SU-DHL-6 (cell line): ENCODE measurements at regions not wholly inside any gene's neighbourhood (a gene's known extent, or its start where the extent isn't known, plus 50 kb on each side); places are given as distances from the start of the nearest gene placed in this dataset.

Experiments used
- H2AFZ ChIP-seq: fragments of 200-600 bp; sonication (generic); 2 replicates; pipeline ENCODE4 v1.6.1; 2014; ENCODE audit warnings: low read depth, mild to moderate bottlenecking, moderate library complexity, mixed read lengths, antibody characterized with exemption, low read length; ENCODE audit not compliant: severe bottlenecking
- H3F3A ChIP-seq: fragments of 200-600 bp; shearing (Covaris generic); 2 replicates; pipeline ENCODE4 v1.6.0; 2016; ENCODE audit warnings: antibody characterized with exemption, mild to moderate bottlenecking; ENCODE audit not compliant: insufficient read depth
- H3K27ac ChIP-seq: fragments of 200-600 bp; sonication (generic); 2 replicates; pipeline ENCODE4 v1.5.1; 2016; ENCODE audit warnings: low read depth, mild to moderate bottlenecking, low read length, moderate library complexity, mixed read lengths
- H3K27me3 ChIP-seq: fragments of 200-600 bp; sonication (generic), shearing (Covaris generic); 2 replicates; pipeline ENCODE4 v1.6.0; 2014; ENCODE audit warnings: mild to moderate bottlenecking, low read length
- H3K36me3 ChIP-seq: fragments of 200-600 bp; sonication (generic); 2 replicates; pipeline ENCODE4 v1.6.1; 2014; ENCODE audit warnings: mild to moderate bottlenecking, low read length, mixed read lengths
- H3K4me2 ChIP-seq: fragments of 300-600, 200-600 bp; shearing (Covaris generic), sonication (generic); 2 replicates; pipeline ENCODE4 v1.6.0; 2014; ENCODE audit warnings: low read length, low read depth, mild to moderate bottlenecking; ENCODE audit not compliant: poor library complexity, severe bottlenecking
- H3K4me3 ChIP-seq: fragments of 200-600 bp; sonication (generic); 2 replicates; pipeline ENCODE4 v1.5.1; 2014; ENCODE audit warnings: antibody characterized with exemption, low read length, mild to moderate bottlenecking, mixed read lengths; ENCODE audit not compliant: insufficient read depth, poor library complexity, severe bottlenecking
- H3K79me2 ChIP-seq: fragments of 200-600 bp; sonication (generic); 2 replicates; pipeline ENCODE4 v1.6.1; 2014; ENCODE audit warnings: mild to moderate bottlenecking, low read length, moderate library complexity; ENCODE audit not compliant: insufficient read depth
- H3K9ac ChIP-seq: fragments of 200-600 bp; sonication (generic); 2 replicates; pipeline ENCODE4 v1.7.0; 2014; ENCODE audit warnings: mild to moderate bottlenecking, low read length
- H3K9me2 ChIP-seq: fragments of 200-600 bp; sonication (generic); replicated peaks from 2 replicates; pipeline ENCODE4 v1.6.1; 2014; ENCODE audit warnings: low read length; ENCODE audit not compliant: insufficient read depth
- H3K9me3 ChIP-seq: fragments of 200-600 bp; sonication (generic); 2 replicates; pipeline ENCODE4 v1.6.1; 2014; ENCODE audit warnings: low read length, mixed read lengths; ENCODE audit not compliant: insufficient read depth
- H4K20me1 ChIP-seq: fragments of 200-600 bp; sonication (generic); 2 replicates; pipeline ENCODE4 v1.6.1; 2014; ENCODE audit warnings: low read depth, mild to moderate bottlenecking, antibody characterized with exemption, low read length, moderate library complexity, mixed read lengths
- EZH2phosphoT487 ChIP-seq: fragments of 200-600 bp; sonication (generic), shearing (Covaris generic); conservative IDR thresholded peaks from 2 replicates; pipeline ENCODE4 v1.6.1; 2018; ENCODE audit warnings: mild to moderate bottlenecking, antibody characterized with exemption, low read length, moderate library complexity, mixed read lengths
- TF ChIP-seq, protein P1 (sequence below): fragments of 200-600 bp; sonication (generic); IDR thresholded peaks from one replicate; pipeline ENCODE4 v1.5.1; 2017; ENCODE audit warnings: antibody characterized with exemption, mild to moderate bottlenecking, low read length, moderate library complexity; ENCODE audit not compliant: insufficient read depth, poor library complexity, severe bottlenecking

DNA sequence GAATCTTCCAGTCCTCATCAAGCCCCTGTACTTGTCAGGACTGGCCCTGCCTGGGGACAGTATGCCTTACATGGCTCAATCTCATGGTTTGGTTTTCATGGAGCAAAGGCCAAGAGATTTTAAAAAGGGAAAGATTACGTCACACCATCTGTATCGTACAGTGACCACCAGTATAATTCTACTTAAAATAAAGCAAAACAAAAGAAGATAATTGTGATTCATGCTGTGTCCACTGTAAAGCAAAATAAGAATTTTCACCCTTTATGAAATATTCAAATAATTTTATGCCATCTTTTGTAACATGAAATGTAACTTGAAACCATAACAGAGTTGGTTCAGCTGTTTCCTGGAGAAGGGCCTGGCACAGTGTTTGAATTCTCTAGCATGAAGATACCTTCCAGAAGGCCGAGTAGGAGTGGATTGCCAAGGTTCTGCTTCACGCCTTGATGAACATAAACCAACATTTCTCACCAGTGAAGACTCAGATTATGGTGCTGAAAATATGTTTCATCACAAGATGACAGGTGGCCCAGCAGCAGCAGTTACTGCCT, 486.5 kb downstream of the RFPL4B start:
- Histone ChIP-seq H3K9me3 (no peaks in the 10 kb centered on the region), H3K4me2 (no peak overlapping the region), H3K27ac (no peak overlapping the region), H4K20me1 (no peaks in the 10 kb centered on the region), H3K36me3 (no peaks in the 10 kb centered on the region), H2AFZ (no peak overlapping the region), H3K9ac (no peak overlapping the region), H3F3A (no peaks in the 10 kb centered on the region), H3K79me2 (no peaks in the 10 kb centered on the region), H3K9me2 (no peaks in the 10 kb centered on the region), H3K4me3 (no peak overlapping the region), H3K27me3 (no peaks in the 10 kb centered on the region)
- TF ChIP-seq, protein P1, sequence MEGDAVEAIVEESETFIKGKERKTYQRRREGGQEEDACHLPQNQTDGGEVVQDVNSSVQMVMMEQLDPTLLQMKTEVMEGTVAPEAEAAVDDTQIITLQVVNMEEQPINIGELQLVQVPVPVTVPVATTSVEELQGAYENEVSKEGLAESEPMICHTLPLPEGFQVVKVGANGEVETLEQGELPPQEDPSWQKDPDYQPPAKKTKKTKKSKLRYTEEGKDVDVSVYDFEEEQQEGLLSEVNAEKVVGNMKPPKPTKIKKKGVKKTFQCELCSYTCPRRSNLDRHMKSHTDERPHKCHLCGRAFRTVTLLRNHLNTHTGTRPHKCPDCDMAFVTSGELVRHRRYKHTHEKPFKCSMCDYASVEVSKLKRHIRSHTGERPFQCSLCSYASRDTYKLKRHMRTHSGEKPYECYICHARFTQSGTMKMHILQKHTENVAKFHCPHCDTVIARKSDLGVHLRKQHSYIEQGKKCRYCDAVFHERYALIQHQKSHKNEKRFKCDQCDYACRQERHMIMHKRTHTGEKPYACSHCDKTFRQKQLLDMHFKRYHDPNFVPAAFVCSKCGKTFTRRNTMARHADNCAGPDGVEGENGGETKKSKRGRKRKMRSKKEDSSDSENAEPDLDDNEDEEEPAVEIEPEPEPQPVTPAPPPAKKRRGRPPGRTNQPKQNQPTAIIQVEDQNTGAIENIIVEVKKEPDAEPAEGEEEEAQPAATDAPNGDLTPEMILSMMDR, result no peak
- TF ChIP-seq EZH2phosphoT487, result no peak

DNA sequence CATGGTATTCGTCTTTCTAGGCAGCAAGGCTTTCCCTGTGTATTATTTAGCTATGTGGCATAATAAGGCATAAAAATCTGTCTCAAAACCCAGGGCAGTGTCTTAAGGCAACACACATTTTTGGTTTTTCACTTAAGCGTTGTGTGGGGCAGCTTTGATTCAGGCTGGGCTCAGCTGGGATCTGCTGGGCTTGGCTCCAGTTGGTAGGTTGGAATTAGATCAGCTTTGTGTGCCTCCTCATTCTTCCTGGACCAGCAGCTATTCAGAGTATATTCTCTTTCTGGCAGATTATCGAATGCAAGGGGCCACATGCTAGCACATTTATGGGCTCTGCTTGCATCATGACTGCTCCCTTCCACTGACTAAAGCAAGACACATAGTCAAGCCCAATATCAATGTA, 487.9 kb downstream of the RFPL4B start:
- no peaks in the 10 kb centered on the region for H3K36me3 ChIP-seq
- no peaks in the 10 kb centered on the region for H3K9me2 ChIP-seq
- no peak overlapping the region for H3K4me3 ChIP-seq
- no peak overlapping the region for H2AFZ ChIP-seq
- H3K27me3 ChIP-seq, result no peaks in the 10 kb centered on the region
- TF ChIP-seq, protein P1, result no peak
- TF ChIP-seq EZH2phosphoT487, result no peak
- no peaks in the 10 kb centered on the region for H4K20me1 ChIP-seq
- H3K4me2 ChIP-seq, result no peak overlapping the region
- H3K9ac ChIP-seq, result no peak overlapping the region
- no peaks in the 10 kb centered on the region for H3K9me3 ChIP-seq
- H3F3A ChIP-seq, result no peaks in the 10 kb centered on the region
- no peak overlapping the region for H3K27ac ChIP-seq
- no peaks in the 10 kb centered on the region for H3K79me2 ChIP-seq

DNA sequence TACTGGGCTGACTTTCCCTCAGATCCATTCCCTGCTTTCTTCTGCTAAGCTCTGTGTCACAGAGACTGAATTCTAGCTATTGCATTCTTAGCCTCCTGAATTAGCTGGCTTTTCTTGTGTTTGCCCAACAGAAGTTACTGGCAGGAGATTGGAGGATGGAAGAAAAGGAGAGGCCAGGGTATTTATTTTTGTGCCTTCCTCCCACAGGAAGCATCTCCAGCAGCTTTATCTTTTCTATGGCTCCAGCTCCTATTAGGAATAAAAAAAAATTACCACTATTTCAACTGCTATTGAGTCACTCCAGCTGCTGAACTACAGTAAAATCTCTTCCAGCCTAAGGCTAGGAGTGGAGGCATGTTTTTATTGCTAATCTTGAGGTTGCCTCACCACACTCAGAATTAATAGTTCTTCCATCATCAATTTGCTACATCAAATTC, 492.4 kb downstream of the RFPL4B start:
- no peak overlapping the region for H3K27ac ChIP-seq
- H2AFZ ChIP-seq, result no peak overlapping the region
- no peaks in the 10 kb centered on the region for H3K9me2 ChIP-seq
- TF ChIP-seq EZH2phosphoT487, result no peak
- no peaks in the 10 kb centered on the region for H3F3A ChIP-seq
- no peak overlapping the region for H3K9ac ChIP-seq
- no peaks in the 10 kb centered on the region for H3K27me3 ChIP-seq
- H4K20me1 ChIP-seq, result no peaks in the 10 kb centered on the region
- no peaks in the 10 kb centered on the region for H3K79me2 ChIP-seq
- H3K4me3 ChIP-seq, result no peak overlapping the region
- no peak overlapping the region for H3K4me2 ChIP-seq
- H3K36me3 ChIP-seq, result no peaks in the 10 kb centered on the region
- H3K9me3 ChIP-seq, result no peaks in the 10 kb centered on the region

DNA sequence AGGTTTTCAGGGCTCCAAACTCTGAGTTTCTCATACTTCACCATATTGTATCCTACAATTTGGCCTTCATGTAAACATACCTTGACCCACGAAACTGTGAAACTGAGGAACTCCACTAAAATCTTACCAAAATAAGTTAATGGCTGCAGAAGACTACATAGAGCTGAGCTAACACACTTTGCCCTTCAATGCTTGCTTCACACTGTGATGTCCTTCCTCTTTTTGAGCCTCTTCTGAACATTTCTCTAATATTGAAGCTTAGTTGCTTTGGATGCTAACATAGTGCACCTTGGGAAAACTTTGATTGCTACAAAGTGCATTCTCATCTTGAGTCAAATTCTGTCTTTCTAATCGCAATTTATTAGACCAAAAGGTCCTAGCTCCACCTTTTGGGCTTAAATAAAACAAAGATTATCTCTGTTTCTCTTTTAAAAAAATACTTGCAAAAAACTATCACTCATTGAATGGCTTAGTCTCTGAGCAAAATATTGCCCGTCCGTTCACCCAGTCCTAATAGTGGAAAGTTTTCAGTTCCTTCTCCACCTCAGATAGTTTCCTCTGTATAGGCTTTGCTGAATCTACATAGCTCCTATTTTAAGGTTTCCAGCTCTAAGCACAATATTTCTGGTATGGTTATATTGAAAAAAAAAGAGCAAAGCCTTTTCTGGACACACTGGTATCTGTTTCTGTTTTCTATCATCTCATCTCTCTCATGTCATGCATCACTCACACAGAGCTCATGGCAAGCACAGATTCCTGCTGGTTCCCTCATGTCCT, 494.6 kb downstream of the RFPL4B start:
- Histone ChIP-seq H3K36me3 (no peaks in the 10 kb centered on the region), H4K20me1 (no peaks in the 10 kb centered on the region), H3K27ac (peak overlapping the region; percentile 44; the same call in 1 of the 2 replicates), H3K27me3 (no peaks in the 10 kb centered on the region), H3K79me2 (no peaks in the 10 kb centered on the region), H2AFZ (peak overlapping the region; percentile 7), H3K9me3 (no peaks in the 10 kb centered on the region), H3K4me2 (peak overlapping the region; percentile 39), H3K9ac (no peak overlapping the region), H3K4me3 (no peak overlapping the region), H3F3A (no peaks in the 10 kb centered on the region), H3K9me2 (no peaks in the 10 kb centered on the region)
- TF ChIP-seq EZH2phosphoT487, result no peak
